Stimulated activated CD4-positive, alpha-beta T cell treated with anti-CD3 and anti-CD28 coated beads, Interleukin-2, amount 100 ng/mL, for 48 hours (primary cell): ENCODE measurements at regions not wholly inside any gene's neighbourhood (a gene's known extent, or its start where the extent isn't known, plus 50 kb on each side); places are given as distances from the start of the nearest gene placed in this dataset.

ENCODE experiments used
- DNase-seq, 2 donors: peaks; one replicate each; pipeline ENCODE4 v3.0.0-alpha.2; 2020

- no peak for DNase-seq
Observed at GRCh38 chr21:35139382-35139715, 90.2 kb upstream of the RUNX1 start.

GRCh38 chr21:35138665-35139381, 89.7 kb upstream of the RUNX1 start:
- DNase-seq: peak; percentile 58 to 61

- DNase-seq: no peak
Observed at GRCh38 chr21:35136586-35137219, 87.6 kb upstream of the RUNX1 start.

- DNase-seq: no peak
Observed at GRCh38 chr21:35136106-35136505, 87.0 kb upstream of the RUNX1 start.

- DNase-seq: no peak
Observed at GRCh38 chr21:35135481-35135880, 86.4 kb upstream of the RUNX1 start.

- DNase-seq: no peak
Observed at GRCh38 chr21:35134309-35134708, 85.2 kb upstream of the RUNX1 start.

- no peak for DNase-seq
Observed at GRCh38 chr21:35128536-35128935, 79.4 kb upstream of the RUNX1 start.

GRCh38 chr21:35127851-35128250, 78.7 kb upstream of the RUNX1 start:
- no peak for DNase-seq

GRCh38 chr21:35127026-35127425, 77.9 kb upstream of the RUNX1 start:
- DNase-seq: no peak

- no peak for DNase-seq
Observed at GRCh38 chr21:35120631-35121180, 71.6 kb upstream of the RUNX1 start.

- DNase-seq: no peak
Observed at GRCh38 chr21:35119501-35120047, 70.5 kb upstream of the RUNX1 start.

GRCh38 chr21:35116777-35117176, 67.7 kb upstream of the RUNX1 start:
- DNase-seq: no peak

- DNase-seq: no peak
Observed at GRCh38 chr21:35113064-35113463, 64.0 kb upstream of the RUNX1 start.

- DNase-seq: no peak
Observed at GRCh38 chr21:35111321-35111930, 62.3 kb upstream of the RUNX1 start.

- DNase-seq: no peak
Observed at GRCh38 chr21:35108887-35109286, 59.8 kb upstream of the RUNX1 start.

- no peak for DNase-seq
Observed at GRCh38 chr21:35107520-35107919, 58.4 kb upstream of the RUNX1 start.

- DNase-seq: no peak
Observed at GRCh38 chr21:35106246-35106835, 57.2 kb upstream of the RUNX1 start.

- DNase-seq: peak in 1 of 2 donors; percentile 29
Observed at GRCh38 chr21:35102488-35103371, 53.6 kb upstream of the RUNX1 start.

- DNase-seq: no peak
Observed at GRCh38 chr21:35100349-35100811, 51.3 kb upstream of the RUNX1 start.

GRCh38 chr21:35099310-35099709, 50.2 kb upstream of the RUNX1 start:
- DNase-seq: no peak
